ENCODE measurements at regions not wholly inside any gene's neighbourhood (a gene's known extent, or its start where the extent isn't known, plus 50 kb on each side); places are given as distances from the start of the nearest gene placed in this dataset.
"Not testable (repeated sequence)": the region's sequence is repeated elsewhere in the genome, so short reads cannot be mapped to it uniquely, and the experiment has no call there.

DNA sequence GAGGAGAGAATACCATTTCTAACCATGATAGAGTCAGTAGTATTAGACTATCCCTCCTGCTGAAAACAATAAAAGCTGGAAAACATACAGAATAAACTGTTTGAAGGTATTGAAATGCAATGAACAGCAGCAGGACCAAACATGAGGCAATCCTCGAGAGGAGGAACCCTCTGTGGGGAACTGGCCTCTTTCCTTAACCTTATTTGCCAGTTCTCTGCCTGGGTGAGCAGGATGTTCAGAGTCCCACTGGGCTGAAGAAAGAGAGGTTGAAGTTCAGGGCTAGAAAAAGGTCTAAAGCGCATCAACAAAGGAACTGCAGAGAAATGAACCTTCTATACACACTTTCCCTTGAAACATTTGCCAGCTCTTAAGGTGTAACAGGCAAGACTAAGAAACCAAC lies 79.8 kb upstream of the FHL2 start:
- DNase-seq (ENCODE audit: low read depth) = no peak
- TF ChIP-seq, protein P1, sequence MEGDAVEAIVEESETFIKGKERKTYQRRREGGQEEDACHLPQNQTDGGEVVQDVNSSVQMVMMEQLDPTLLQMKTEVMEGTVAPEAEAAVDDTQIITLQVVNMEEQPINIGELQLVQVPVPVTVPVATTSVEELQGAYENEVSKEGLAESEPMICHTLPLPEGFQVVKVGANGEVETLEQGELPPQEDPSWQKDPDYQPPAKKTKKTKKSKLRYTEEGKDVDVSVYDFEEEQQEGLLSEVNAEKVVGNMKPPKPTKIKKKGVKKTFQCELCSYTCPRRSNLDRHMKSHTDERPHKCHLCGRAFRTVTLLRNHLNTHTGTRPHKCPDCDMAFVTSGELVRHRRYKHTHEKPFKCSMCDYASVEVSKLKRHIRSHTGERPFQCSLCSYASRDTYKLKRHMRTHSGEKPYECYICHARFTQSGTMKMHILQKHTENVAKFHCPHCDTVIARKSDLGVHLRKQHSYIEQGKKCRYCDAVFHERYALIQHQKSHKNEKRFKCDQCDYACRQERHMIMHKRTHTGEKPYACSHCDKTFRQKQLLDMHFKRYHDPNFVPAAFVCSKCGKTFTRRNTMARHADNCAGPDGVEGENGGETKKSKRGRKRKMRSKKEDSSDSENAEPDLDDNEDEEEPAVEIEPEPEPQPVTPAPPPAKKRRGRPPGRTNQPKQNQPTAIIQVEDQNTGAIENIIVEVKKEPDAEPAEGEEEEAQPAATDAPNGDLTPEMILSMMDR (IDR thresholded peaks at IDR 0.05; ENCODE audit: insufficient read depth, low read depth, low read length) = no peak
- no peak overlapping the region for H3K4me3 ChIP-seq (ENCODE audit: low read depth, low read length)

DNA sequence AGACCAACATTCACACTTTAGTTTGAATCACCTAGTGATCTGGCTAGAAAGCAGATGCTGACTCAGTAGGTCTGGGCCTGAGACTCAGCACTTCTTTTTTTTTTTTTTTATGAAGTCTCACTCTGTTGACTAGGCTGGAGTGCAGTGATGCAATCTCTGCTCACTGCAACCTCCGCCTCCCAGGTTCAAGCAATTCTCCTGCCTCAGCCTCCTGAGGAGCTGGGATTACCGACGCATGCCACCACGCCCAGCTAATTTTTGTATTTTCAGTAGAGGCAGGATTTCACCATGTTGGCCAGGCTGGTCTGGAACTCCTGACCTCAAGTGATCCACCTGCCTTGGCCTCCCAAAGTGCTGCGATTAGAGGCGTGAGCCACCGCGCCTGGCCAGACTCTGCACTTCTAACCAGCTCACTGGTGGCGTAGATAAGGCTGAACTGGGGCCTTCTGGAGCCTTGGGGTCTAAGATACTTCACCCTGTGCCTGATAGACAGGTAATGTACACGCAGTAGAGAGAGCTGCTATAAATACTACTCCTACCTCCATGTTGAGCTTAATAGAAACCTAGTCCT lies 78.3 kb upstream of the FHL2 start:
- not testable (repeated sequence) for H3K4me3 ChIP-seq (ENCODE audit: low read depth, low read length); DNase-seq (ENCODE audit: low read depth)

DNA sequence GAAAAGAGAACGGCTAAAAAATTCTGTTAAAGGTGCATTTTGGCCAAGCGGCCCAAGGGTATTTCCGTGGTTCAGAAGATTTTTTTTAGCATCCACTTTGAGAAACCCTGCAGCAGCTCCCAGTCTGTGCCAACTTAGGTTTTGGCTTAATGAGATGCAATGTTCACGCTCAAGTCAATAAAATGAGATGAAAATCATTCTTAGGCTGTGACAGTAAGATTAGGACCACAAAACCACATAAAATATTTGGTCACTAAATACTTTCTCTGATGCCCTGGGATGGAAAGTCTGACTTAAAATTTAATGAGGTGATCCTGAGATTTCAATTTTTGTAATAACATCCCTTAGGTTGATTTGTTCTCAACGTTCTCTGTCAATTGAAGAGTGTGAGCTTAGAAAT lies 74.2 kb upstream of the FHL2 start:
- no peak overlapping the region for H3K4me3 ChIP-seq (ENCODE audit: low read depth, low read length)
- no peak for DNase-seq (ENCODE audit: low read depth)
- TF ChIP-seq, protein P1 (IDR thresholded peaks at IDR 0.05; ENCODE audit: insufficient read depth, low read depth, low read length) = no peak

DNA sequence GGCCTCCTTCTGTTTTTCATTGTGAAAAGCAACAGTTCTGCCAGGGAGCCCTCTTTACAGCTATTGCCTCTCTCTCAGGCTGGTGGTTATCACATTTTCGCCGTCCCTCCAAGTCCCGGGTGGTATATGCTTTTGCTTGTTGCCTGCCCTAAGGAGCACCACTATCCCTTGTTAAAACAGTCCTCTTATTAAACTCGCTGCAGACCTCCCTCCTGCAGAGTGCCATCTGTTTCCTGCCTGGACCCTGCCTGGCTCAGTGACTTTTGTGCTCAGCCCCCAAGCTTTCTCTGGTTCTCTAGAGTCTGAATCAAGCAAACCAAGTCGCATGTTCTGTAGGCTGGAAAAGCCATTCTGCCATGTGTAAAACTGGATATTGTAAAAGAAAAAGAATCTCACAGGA lies 72.1 kb upstream of the FHL2 start:
- no peak for DNase-seq (ENCODE audit: low read depth)
- TF ChIP-seq, protein P1 (IDR thresholded peaks at IDR 0.05; ENCODE audit: insufficient read depth, low read depth, low read length) = no peak
- H3K4me3 ChIP-seq (ENCODE audit: low read depth, low read length) = no peak overlapping the region

DNA sequence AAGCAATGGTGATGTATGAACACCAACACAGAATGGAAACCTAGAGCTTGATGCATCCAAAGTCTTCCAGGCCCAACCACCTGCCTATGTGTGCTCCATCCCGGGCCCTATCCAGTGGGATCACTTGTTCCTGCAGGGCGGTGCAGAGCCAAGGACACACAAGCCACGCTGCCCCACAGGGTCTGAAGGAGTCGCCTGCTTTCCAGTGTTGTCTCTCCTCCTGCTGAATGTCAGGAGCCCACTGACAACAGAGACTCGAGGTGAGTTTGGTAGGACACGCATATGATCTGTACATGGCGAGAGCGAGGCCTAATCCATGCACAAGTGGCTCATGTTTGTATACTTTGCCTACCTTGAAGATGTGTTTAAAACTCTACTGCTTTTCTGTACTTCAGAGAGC lies 70.9 kb upstream of the FHL2 start:
- TF ChIP-seq, protein P1 (IDR thresholded peaks at IDR 0.05; ENCODE audit: insufficient read depth, low read depth, low read length) = no peak
- DNase-seq (ENCODE audit: low read depth) = no peak
- no peak overlapping the region for H3K4me3 ChIP-seq (ENCODE audit: low read depth, low read length)

DNA sequence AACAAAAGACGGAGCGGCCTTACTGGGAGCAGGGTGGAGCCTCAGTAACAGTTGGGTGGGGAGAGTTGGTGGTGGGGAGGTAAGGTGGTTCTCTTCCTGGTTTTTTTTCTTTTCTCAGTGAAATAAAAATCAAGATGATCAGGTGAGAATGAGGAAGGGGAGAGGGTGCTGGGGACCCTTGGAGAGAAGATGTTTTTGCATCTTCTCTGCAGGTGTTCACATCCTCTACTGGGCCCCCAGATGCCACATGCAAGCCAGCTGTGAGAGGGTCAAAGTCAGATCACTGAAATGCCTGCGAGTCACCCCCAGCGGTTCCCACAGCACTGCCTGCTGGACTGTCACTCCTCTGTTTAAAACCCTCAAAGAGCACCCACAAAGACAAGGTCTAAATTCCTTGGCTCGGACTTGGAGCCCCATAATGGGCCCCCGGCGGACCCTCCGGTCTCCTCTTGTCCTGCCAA lies 69.8 kb upstream of the FHL2 start:
- TF ChIP-seq, protein P1 (IDR thresholded peaks at IDR 0.05; ENCODE audit: insufficient read depth, low read depth, low read length) = no peak
- DNase-seq (ENCODE audit: low read depth) = no peak
- no peak overlapping the region for H3K4me3 ChIP-seq (ENCODE audit: low read depth, low read length)

DNA sequence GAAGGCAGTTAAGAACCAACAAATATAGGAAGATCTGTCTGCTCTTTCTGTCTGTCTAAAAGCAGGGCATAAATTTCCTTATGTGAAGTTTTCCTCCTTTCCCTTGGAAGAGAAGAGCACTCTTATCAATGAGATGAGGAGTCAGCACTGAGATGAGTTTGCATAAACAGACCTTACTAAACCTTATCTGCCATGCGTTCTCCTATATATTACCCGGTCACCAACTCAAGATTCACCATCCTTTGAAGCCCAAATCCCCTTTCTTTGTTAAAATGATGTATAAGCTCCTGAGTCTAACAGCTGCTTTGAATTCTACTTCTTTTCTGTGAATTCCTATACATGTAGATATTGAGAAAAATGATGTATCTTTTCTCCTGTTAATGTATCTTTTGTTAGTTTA lies 65.5 kb upstream of the FHL2 start:
- DNase-seq (ENCODE audit: low read depth) = no peak
- H3K4me3 ChIP-seq (ENCODE audit: low read depth, low read length) = no peak overlapping the region
- TF ChIP-seq, protein P1 (IDR thresholded peaks at IDR 0.05; ENCODE audit: insufficient read depth, low read depth, low read length) = no peak
